NCI-H226 (cell line): ENCODE measurements at regions not wholly inside any gene's neighbourhood (a gene's known extent, or its start where the extent isn't known, plus 50 kb on each side); places are given as distances from the start of the nearest gene placed in this dataset.
A peak's percentile ranks its signal among the peaks of the same experiment; 100 is the strongest.

Source experiments
- DNase-seq: peaks from one replicate; pipeline ENCODE4 v3.0.0-alpha.2; 2015

GRCh38 chr14:53537422-53538315, 384.5 kb upstream of the DDHD1 start:
- DNase-seq = no peak

GRCh38 chr14:53536446-53536845, 383.3 kb upstream of the DDHD1 start:
- no peak for DNase-seq

GRCh38 chr14:53534841-53535240, 381.7 kb upstream of the DDHD1 start:
- DNase-seq = no peak

- DNase-seq = no peak
Observed at GRCh38 chr14:53533384-53533970, 380.4 kb upstream of the DDHD1 start.

GRCh38 chr14:53532853-53533252, 379.7 kb upstream of the DDHD1 start:
- DNase-seq = no peak

GRCh38 chr14:53531730-53532129, 378.6 kb upstream of the DDHD1 start:
- no peak for DNase-seq

GRCh38 chr14:53531156-53531555, 378.0 kb upstream of the DDHD1 start:
- DNase-seq = no peak

GRCh38 chr14:53529519-53529918, 376.4 kb upstream of the DDHD1 start:
- DNase-seq = no peak

- no peak for DNase-seq
Observed at GRCh38 chr14:53528185-53528671, 375.1 kb upstream of the DDHD1 start.

GRCh38 chr14:53526200-53526599, 373.1 kb upstream of the DDHD1 start:
- DNase-seq = no peak

GRCh38 chr14:53525608-53526007, 372.5 kb upstream of the DDHD1 start:
- no peak for DNase-seq

- no peak for DNase-seq
Observed at GRCh38 chr14:53524391-53524790, 371.3 kb upstream of the DDHD1 start.

- DNase-seq = no peak
Observed at GRCh38 chr14:53523226-53523625, 370.1 kb upstream of the DDHD1 start.

GRCh38 chr14:53520078-53520928, 367.2 kb upstream of the DDHD1 start:
- DNase-seq = no peak

GRCh38 chr14:53519137-53519536, 366.0 kb upstream of the DDHD1 start:
- peak; percentile 34 for DNase-seq

- DNase-seq = no peak
Observed at GRCh38 chr14:53517270-53517960, 364.3 kb upstream of the DDHD1 start.

- DNase-seq = peak; percentile 29
Observed at GRCh38 chr14:53516261-53516774, 363.2 kb upstream of the DDHD1 start.

- no peak for DNase-seq
Observed at GRCh38 chr14:53515276-53515675, 362.2 kb upstream of the DDHD1 start.

GRCh38 chr14:53514197-53514596, 361.1 kb upstream of the DDHD1 start:
- DNase-seq = no peak

GRCh38 chr14:53510281-53510912, 357.3 kb upstream of the DDHD1 start:
- DNase-seq = no peak

GRCh38 chr14:53509276-53510244, 356.4 kb upstream of the DDHD1 start:
- no peak for DNase-seq
